GM19328 (cell line): ENCODE measurements at regions not wholly inside any gene's neighbourhood (a gene's known extent, or its start where the extent isn't known, plus 50 kb on each side); places are given as distances from the start of the nearest gene placed in this dataset.
A peak's percentile ranks its signal among the peaks of the same experiment; 100 is the strongest.

Experiments
- ATAC-seq: cut with Tn5 transposase; IDR thresholded peaks from one replicate; pipeline ENCODE4 v1.9.1; 2021; ENCODE audit warnings: mild to moderate bottlenecking, moderate library complexity; ENCODE audit not compliant: unreplicated experiment

DNA sequence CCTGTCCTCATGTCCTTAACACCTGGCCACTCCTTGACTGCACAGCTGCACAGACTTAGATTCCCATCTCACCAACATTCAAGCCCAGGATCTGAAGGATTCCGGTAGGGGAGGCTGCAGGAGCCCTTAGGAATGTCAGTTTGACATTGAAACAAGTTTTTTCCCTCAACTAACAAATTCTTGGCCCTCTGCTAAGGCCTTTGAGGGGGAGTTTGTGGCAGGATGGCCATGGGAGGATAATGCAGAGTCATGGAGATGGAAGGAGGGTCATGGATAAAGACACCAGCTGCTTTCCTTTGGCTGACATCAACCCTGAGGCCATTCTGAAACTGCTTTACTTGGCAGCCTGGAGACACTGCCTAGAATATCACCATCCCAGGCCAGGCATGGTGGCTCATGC is 63.4 kb upstream of the PPP2R5A start:
- no peak for ATAC-seq

DNA sequence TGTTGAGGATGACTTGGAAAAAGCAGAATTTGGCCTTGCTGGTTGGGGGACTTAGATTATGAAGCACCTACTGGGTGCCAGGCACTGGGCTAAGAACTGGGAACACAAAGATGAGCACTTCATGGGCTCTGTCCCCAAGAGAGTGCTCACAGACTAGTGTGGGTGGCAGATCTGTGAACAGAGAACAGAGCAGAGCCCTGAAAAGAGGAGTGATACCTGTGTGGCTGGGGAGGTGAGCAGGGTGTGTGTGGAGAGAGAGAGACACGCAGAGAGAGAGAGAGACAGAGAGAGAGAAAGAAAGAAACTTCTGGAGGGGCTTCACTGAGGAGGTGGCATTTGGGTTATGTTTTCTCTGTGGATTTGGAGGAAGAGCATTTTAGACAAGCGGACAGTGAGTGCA is 61.1 kb upstream of the PPP2R5A start:
- ATAC-seq = no peak

DNA sequence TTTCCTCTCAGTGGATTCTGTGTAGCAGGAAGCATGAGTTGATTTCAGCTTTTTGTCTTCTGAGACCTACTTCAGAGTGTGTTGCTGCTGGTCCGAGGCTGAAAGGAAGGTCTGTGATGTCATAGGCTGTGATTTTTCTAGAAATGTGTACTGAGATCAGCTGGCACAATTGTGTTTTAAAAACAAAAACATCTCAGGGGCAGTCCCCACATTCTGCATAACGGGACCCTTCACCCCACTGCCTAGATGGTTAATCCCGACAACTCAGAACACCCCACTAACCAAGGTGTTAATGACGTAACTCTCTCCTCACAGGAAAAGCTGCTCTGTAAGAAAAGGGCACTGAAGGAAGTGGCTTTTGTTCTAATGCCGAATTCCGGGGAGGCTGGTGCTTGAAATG is 59.8 kb upstream of the PPP2R5A start:
- ATAC-seq = no peak

DNA sequence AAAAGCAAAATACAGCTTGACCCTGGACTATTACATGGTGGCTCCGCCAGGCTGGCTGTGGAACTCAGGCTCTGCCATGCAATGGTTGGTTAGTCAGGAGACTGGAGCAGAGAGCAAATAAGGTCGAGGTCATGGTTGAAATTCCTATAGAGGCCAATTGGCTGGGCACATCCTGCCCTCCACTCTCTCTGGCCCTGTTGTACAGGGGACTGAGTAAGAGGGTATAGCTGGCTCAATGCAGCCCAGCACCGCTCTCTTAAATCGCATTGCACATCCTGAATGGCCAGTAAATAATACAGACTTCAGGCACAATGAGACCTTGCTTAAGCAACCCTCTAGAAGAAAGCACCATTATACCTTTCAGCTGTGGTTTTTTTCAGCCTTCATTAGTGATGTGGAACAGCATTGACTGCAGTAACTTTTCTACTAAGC is 59.3 kb upstream of the PPP2R5A start:
- ATAC-seq = no peak

DNA sequence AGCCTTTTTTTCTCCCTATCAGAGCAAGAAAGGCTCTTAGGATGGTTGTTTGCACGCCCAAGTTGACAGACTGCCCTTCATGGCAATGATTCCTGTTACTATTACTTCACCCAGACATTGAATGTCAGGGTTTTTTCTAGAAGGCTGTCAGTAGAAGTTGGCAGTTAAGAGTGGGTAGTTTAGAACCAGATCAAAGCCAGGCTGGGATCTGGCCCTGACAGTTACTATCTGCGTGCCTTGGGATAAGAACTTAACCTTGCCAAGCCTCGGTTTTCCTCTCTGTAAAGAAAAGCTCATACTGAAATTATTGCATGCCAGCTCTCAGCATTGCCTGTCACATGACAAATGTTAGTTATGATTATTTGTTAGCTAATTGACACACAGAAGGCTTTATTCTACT is 58.7 kb upstream of the PPP2R5A start:
- no peak for ATAC-seq

DNA sequence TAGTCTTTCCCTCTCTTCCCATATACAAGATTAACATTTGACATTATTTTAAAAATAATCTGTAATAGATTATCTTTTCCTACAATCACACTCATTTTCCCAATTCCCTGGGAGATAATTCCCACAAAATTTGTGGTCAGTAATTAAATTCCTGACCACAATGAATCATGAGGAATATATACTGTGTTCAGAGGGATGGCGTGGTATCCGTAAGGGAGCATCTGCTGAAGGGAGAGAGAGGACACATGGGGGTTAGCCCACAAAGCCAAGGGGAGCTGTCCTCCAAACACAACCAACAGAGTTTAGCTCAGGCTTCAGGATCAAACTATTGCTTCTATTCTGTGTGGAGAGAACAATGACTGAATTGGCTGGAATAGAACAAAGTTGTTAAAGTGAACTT is 57.1 kb upstream of the PPP2R5A start:
- no peak for ATAC-seq

DNA sequence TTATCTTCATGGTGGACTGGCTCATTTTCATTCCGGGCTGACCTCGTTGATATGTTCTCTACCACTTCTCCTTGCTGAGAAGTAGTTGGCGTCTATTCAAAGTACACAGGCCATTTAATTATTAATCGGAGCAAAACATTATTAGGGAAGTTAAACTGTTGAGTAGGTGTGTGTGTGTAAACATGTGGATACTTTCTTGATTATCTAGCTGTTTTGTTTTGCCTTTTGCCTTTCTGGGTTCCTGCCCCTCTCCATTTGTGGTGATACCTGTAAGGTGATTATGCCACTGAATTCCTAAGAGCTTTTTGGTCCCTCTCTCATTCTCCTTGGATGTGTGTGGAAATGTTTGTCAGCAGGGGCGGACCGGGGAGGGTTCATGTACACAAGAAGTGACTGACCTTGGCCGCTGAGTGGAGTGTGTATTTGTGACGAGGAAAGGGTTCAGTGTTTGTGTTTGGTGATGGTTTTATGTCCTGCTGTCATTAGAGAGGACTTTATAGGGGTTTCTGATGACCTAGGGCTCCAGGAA is 56.6 kb upstream of the PPP2R5A start:
- no peak for ATAC-seq

DNA sequence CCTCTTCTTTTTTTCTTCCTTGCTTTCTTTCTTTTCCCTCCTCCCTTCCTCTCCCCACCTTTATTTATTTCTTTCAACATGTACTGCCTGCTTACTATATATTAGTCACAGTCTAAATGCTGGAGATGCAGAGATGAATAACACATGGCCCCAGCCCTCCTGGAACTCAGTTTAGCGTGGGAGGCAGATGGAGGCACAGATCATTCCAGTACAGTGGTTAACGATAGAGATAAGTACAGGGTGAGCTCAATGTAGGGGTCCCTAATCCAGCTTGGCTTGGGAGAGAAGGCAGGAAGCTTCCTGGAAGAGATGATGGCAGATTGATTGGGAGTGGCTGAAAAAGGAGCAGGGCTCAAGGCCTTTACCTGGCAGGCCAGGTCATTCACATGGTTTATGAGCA is 55.6 kb upstream of the PPP2R5A start:
- no peak for ATAC-seq

DNA sequence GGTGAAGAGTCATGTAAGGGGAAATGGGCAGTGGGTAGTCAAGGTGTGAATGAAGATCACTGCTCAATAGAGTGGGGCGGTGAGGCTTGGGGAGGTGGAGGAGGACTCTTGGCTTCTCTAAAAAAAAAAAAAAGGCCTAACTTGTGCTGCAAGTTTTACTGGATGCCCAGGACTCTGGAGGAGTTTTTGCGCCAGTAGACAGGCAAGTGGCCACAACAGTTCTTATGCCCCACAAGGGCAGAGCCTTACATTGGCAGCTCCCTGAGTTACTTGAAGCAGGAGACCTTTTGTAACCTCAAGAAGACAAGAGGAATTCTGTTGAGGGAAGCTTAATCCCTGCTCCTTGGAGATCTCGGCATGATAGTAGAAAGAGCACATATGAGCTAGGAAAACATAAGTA is 54.9 kb upstream of the PPP2R5A start:
- no peak for ATAC-seq

DNA sequence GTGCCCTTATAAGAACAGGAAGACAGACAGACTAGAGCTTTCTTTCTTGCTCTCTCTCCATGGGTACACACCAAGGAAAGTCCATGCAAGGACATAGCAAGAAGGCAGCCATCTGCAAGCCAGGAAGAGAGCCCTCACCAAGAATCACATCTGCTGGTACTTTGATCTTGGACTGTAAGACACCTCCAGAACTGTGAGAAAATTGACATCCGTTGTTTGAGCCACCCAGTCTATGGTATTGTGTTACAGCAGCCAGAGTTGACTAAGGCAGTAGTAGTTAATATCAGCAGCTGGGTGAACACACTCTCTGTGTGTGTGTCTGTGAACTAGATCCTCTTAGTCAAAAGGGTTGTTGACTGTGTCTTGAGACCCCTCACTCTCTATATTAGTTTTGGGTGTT is 53.8 kb upstream of the PPP2R5A start:
- no peak for ATAC-seq

DNA sequence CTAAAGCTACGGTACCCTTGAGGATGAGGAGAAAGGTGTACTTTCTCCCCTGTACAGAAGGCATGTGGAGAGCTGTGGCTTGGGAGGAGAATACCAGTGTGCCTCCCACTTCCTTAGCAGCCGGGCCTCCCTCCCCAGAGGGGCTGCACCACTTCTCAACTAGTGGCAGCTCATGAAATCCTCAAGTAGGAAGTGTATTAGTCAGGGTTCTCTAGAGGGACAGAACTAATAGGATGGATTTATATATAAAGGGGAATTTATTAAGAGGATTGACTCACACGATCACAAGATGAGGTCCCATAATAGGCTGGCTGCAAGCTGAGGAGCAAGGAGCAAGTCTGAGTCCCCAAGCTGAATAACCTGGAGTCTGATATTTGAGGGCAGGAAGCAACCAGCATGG is 53.1 kb upstream of the PPP2R5A start:
- ATAC-seq = no peak

DNA sequence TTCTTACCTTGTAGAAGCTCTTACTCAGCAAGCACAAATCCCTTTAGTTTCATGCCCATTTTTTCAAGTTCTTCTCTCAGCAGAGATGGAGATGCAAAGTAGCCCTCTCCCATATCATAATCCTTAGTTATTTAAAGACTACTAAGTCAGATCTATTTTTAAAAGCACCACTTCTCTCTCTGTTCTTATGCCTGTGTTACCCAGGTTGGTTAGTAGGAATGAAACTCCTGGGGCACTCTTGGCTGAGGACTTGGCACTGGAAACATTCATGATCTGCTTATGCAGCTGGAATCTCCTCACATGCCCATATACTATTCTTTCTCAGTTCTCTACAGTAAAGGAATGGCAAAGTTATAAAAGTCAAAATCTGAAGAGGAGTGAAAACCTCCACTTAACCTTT is 51.9 kb upstream of the PPP2R5A start:
- ATAC-seq = no peak

DNA sequence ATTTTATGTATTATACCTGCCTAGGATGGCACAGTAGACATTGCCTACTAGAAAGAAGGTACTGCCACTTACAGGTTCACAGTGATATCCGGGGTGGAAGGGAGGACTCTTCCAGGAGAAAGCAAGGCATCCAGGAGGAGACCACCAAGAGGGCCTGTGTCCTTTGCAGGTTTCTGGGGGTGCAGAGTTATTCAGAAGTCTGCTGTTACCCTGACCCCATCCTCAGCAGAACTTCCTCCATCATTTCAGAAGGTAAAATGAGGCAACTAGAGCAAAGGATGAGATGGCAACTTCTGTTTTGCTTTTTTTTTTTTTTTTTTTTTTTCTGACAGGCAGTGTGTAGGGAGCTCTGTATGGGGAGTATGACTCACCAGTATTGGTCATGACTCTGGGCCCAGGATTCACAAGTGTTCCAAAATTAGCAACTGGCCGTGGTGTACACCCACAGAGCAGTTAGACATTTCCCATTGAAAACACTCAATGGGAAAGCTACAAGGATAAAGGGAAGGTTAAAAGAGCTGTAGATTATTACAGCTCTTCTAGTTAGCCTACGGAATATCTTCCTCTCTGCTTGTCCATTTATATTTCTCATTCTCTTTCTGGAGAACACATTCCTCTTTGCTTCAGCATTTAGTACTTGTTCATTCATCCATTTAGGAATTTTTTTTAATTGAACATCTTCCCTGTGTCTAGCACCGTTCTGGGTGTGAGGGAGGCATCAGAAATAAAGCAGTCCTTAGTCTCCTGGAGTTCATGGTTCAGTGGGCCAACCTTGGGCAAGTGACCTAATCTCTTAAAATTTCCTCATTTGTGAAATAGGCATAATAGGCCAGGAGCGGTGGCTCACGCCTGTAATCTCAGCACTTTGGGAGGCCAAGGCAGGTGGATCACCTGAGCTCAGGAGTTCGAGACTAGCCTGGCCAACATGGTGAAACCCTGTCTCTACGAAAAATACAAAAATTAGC is 50.5 kb upstream of the PPP2R5A start:
- peak; percentile 62 for ATAC-seq
